Smooth muscle cell (in vitro differentiated cells): ENCODE measurements at regions not wholly inside any gene's neighbourhood (a gene's known extent, or its start where the extent isn't known, plus 50 kb on each side); places are given as distances from the start of the nearest gene placed in this dataset.

Experiments used
- DNase-seq: peaks from one replicate; lab custom pipeline; 2025; ENCODE audit not compliant: unreplicated experiment; lab: John Stamatoyannopoulos, UW
- H2AFZ ChIP-seq: fragments of 200-600 bp; sonication (generic); 2 replicates; pipeline ENCODE4 v1.6.0; 2016; ENCODE audit warnings: antibody characterized with exemption, low read depth, mild to moderate bottlenecking
- H3F3A ChIP-seq: fragments of 200-600 bp; sonication (generic); 2 replicates; pipeline ENCODE4 v1.6.0; 2017; ENCODE audit warnings: antibody characterized with exemption, low read depth
- H3K27ac ChIP-seq: fragments of 200-600 bp; sonication (generic); 2 replicates; pipeline ENCODE4 v1.5.1; 2016; ENCODE audit warnings: low read depth, mild to moderate bottlenecking
- H3K27me3 ChIP-seq: fragments of 200-600 bp; sonication (generic); 2 replicates; pipeline ENCODE4 v1.6.1; 2016; ENCODE audit warnings: low read depth, mild to moderate bottlenecking
- H3K36me3 ChIP-seq: fragments of 200-600 bp; sonication (generic); 2 replicates; pipeline ENCODE4 v1.5.1; 2016; ENCODE audit warnings: low read depth
- H3K4me1 ChIP-seq: fragments of 200-600 bp; sonication (generic); 2 replicates; pipeline ENCODE4 v1.5.1; 2016; ENCODE audit warnings: low read depth
- H3K4me2 ChIP-seq: fragments of 200-600 bp; sonication (generic); 2 replicates; pipeline ENCODE4 v1.6.0; 2016; ENCODE audit warnings: mild to moderate bottlenecking
- H3K4me3 ChIP-seq: fragments of 200-600 bp; sonication (generic); 2 replicates; pipeline ENCODE4 v1.5.1; 2016; ENCODE audit warnings: mild to moderate bottlenecking
- H3K79me2 ChIP-seq: fragments of 200-600 bp; sonication (generic); 2 replicates; pipeline ENCODE4 v1.6.0; 2016; ENCODE audit warnings: low read depth, mild to moderate bottlenecking
- H3K9ac ChIP-seq: fragments of 200-600 bp; sonication (generic); 2 replicates; pipeline ENCODE4 v1.6.0; 2016; ENCODE audit warnings: low read depth
- H3K9me3 ChIP-seq: fragments of 200-600 bp; sonication (generic); replicated peaks from 2 replicates; pipeline ENCODE4 v1.5.1; 2016; ENCODE audit warnings: low read depth
- H4K20me1 ChIP-seq: fragments of 200-600 bp; sonication (generic); 2 replicates; pipeline ENCODE4 v1.6.0; 2016; ENCODE audit warnings: low read depth
- CTCF ChIP-seq: fragments of 200-600 bp; sonication (generic); IDR thresholded peaks from 2 replicates; pipeline ENCODE4 v1.5.1; 2017; ENCODE audit warnings: borderline replicate concordance, mild to moderate bottlenecking, antibody characterized with exemption; ENCODE audit not compliant: insufficient read depth, poor library complexity, severe bottlenecking
- WGBS: methylation state at CpG from one replicate; pipeline ENCODE4 v1.1.7; 2016; ENCODE audit warnings: low lambda C conversion rate; 5-methylcytosine and 5-hydroxymethylcytosine counted together

GRCh38 chr16:65224994-65225393, 103.1 kb upstream of the CDH11 start:
- H3K4me3 ChIP-seq: no peak overlapping the region
- no peak overlapping the region for H2AFZ ChIP-seq
- peaks cover 6% of the 10 kb centered on the region for H3F3A ChIP-seq
- H3K27me3 ChIP-seq: no peaks in the 10 kb centered on the region
- H3K9ac ChIP-seq: no peak overlapping the region
- 91% methylated on average over 1 of the region's 1 CpG for WGBS
- DNase-seq: no peak
- no peaks in the 10 kb centered on the region for H3K9me3 ChIP-seq
- H4K20me1 ChIP-seq: no peaks in the 10 kb centered on the region
- no peak overlapping the region for H3K4me2 ChIP-seq
- peaks cover 30% of the 10 kb centered on the region for H3K4me1 ChIP-seq
- peak overlapping the region; percentile 94 for H3K27ac ChIP-seq
- H3K36me3 ChIP-seq: peaks cover 2% of the 10 kb centered on the region
- TF ChIP-seq CTCF: no peak
- peaks cover 56% of the 10 kb centered on the region for H3K79me2 ChIP-seq

GRCh38 chr16:65224471-65224870, 102.6 kb upstream of the CDH11 start:
- no peak for DNase-seq
- no peak overlapping the region for H2AFZ ChIP-seq
- H3F3A ChIP-seq: peaks cover 6% of the 10 kb centered on the region
- H3K79me2 ChIP-seq: peaks cover 56% of the 10 kb centered on the region
- H3K9ac ChIP-seq: no peak overlapping the region
- peaks cover 2% of the 10 kb centered on the region for H3K36me3 ChIP-seq
- no peak for TF ChIP-seq CTCF
- H3K4me2 ChIP-seq: peak overlapping the region; percentile 81
- no peak overlapping the region for H3K4me3 ChIP-seq
- H3K27ac ChIP-seq: peak overlapping the region; percentile 94
- H3K9me3 ChIP-seq: no peaks in the 10 kb centered on the region
- WGBS: 84% methylated on average over 2 of the region's 2 CpGs
- H4K20me1 ChIP-seq: no peaks in the 10 kb centered on the region
- peaks cover 30% of the 10 kb centered on the region for H3K4me1 ChIP-seq
- H3K27me3 ChIP-seq: no peaks in the 10 kb centered on the region

GRCh38 chr16:65223335-65223734, 101.5 kb upstream of the CDH11 start:
- TF ChIP-seq CTCF: no peak
- no peaks in the 10 kb centered on the region for H4K20me1 ChIP-seq
- H3K9ac ChIP-seq: peak overlapping the region; percentile 68
- 67% methylated on average over 3 of the region's 3 CpGs for WGBS
- H3K27me3 ChIP-seq: no peaks in the 10 kb centered on the region
- H3K4me1 ChIP-seq: peaks cover 24% of the 10 kb centered on the region
- H3K79me2 ChIP-seq: peaks cover 51% of the 10 kb centered on the region
- H3K36me3 ChIP-seq: peaks cover 2% of the 10 kb centered on the region
- DNase-seq: no peak
- no peaks in the 10 kb centered on the region for H3K9me3 ChIP-seq
- H3K4me3 ChIP-seq: no peak overlapping the region
- peak overlapping the region; percentile 81 for H3K4me2 ChIP-seq
- H3K27ac ChIP-seq: peak overlapping the region; percentile 94
- H3F3A ChIP-seq: peaks cover 6% of the 10 kb centered on the region
- peak overlapping the region; percentile 29 for H2AFZ ChIP-seq

GRCh38 chr16:65222536-65222935, 100.7 kb upstream of the CDH11 start:
- WGBS: 22% methylated on average over 6 of the region's 6 CpGs
- peaks cover 6% of the 10 kb centered on the region for H3F3A ChIP-seq
- H3K79me2 ChIP-seq: peaks cover 43% of the 10 kb centered on the region

More at GRCh38 chr16:65222536-65222935, 100.7 kb upstream of the CDH11 start:
- Histone ChIP-seq H4K20me1 (no peaks in the 10 kb centered on the region), H2AFZ (peak overlapping the region; percentile 29), H3K4me2 (peak overlapping the region; percentile 81), H3K9ac (peak overlapping the region; percentile 68), H3K27me3 (no peaks in the 10 kb centered on the region), H3K4me1 (peaks cover 24% of the 10 kb centered on the region), H3K27ac (peak overlapping the region; percentile 94), H3K36me3 (peaks cover 2% of the 10 kb centered on the region), H3K9me3 (no peaks in the 10 kb centered on the region), H3K4me3 (peak overlapping the region; percentile 12)
- TF ChIP-seq CTCF: no peak
- no peak for DNase-seq
